K562 (cell line): ENCODE measurements at regions not wholly inside any gene's neighbourhood (a gene's known extent, or its start where the extent isn't known, plus 50 kb on each side); places are given as distances from the start of the nearest gene placed in this dataset.

Source experiments
- ATAC-seq: fragments of 200-7000 bp; cut with Tn5 transposase; 3 replicates; pipeline ENCODE4 v1.9.1; 2020; ENCODE audit warnings: moderate library complexity
- BruUV-seq: library from RNA; stranded (reverse); fragments of 400-500 nt; replicated peaks from 2 replicates; lab custom pipeline; 2021; lab: Mats Ljungman, UMichigan
- CTCF ChIA-PET: fragments of 300-600 bp; formaldehyde crosslinking; extraction: SDS; loops from one replicate; lab custom pipeline; 2021; ENCODE audit warnings: low intra/inter-chr PET ratio; lab: Yijun Ruan, JAX
- POLR2A ChIA-PET: fragments of 300-600, 350-650 bp; sonication (Branson Sonifier 250); formaldehyde crosslinking; extraction: SDS; loops from one replicate; lab custom pipeline; 2021; ENCODE audit warnings: antibody characterized with exemption, inconsistent platforms; lab: Yijun Ruan, JAX
- DNase-seq, 4 experiments: peaks; one replicate each; pipeline versions ENCODE4 v3.0.0 to v3.0.0-alpha.2; 2011 to 2018; ENCODE audit warnings: low spot score in 3 of 4, mixed read lengths in 3 of 4; ENCODE audit errors: extremely low read depth in 1 of 4
- FAIRE-seq: peaks from 2 replicates; lab custom pipeline; 2011; peaks lifted over from hg19 to GRCh38; lab: Jason Lieb, UNC
- H2AFZ ChIP-seq: 2 replicates; pipeline ENCODE4 v1.6.0; 2011; ENCODE audit warnings: low read depth, low read length, control low read depth, inconsistent platforms
- H3K27ac ChIP-seq: fragments of 200-600 bp; 3 replicates; pipeline ENCODE4 v1.8.0; 2011; ENCODE audit warnings: low read depth, mild to moderate bottlenecking, control low read depth, inconsistent platforms, low read length, moderate library complexity, mixed read lengths; ENCODE audit errors: extremely low read depth
- H3K27me3 ChIP-seq, 2 experiments: fragments of 300-600 bp in 1 of 2; 2 replicates in 1 of 2; 3 replicates in 1 of 2; pipeline versions ENCODE4 v1.6.0 to v1.8.0; 2011; ENCODE audit warnings: inconsistent platforms in 2 of 2, low read length in 2 of 2, mild to moderate bottlenecking in 1 of 2, mixed read lengths in 1 of 2, moderate library complexity in 1 of 2; ENCODE audit not compliant: control insufficient read depth in 2 of 2, insufficient read depth in 2 of 2
- H3K36me3 ChIP-seq: fragments of 300-600 bp; 3 replicates; pipeline ENCODE4 v1.8.0; 2011; ENCODE audit warnings: mild to moderate bottlenecking, low read length, inconsistent platforms; ENCODE audit not compliant: control insufficient read depth, insufficient read depth
- H3K4me1 ChIP-seq, 2 experiments: fragments of 200-600 bp in 1 of 2; replicated peaks in 1 of 2; 2 replicates in 1 of 2; 3 replicates in 1 of 2; pipeline versions ENCODE4 v1.5.1 to v1.8.0; 2011; ENCODE audit warnings: inconsistent platforms in 2 of 2, low read length in 2 of 2, mild to moderate bottlenecking in 1 of 2, mixed read lengths in 1 of 2, moderate library complexity in 1 of 2; ENCODE audit not compliant: control insufficient read depth in 2 of 2, insufficient read depth in 2 of 2
- H3K4me2 ChIP-seq: 2 replicates; pipeline ENCODE4 v1.6.1; 2011; ENCODE audit warnings: low read length, control low read depth, inconsistent platforms, mixed read lengths; ENCODE audit not compliant: insufficient read depth
- H3K4me3 ChIP-seq: fragments of 200-600 bp; sonication (generic), shearing (Covaris generic); 2 replicates; pipeline ENCODE4 v1.5.1; 2016; ENCODE audit warnings: control low read depth, inconsistent platforms
- H3K79me2 ChIP-seq: fragments of 200-600 bp; 3 replicates; pipeline ENCODE4 v1.8.0; 2011; ENCODE audit warnings: low read length, inconsistent platforms; ENCODE audit not compliant: control insufficient read depth, insufficient read depth
- H3K9ac ChIP-seq, 2 experiments: 2 replicates each; pipeline versions ENCODE4 v1.6.0 to v1.6.1; 2011; ENCODE audit warnings: low read depth in 2 of 2, low read length in 2 of 2, control low read depth in 1 of 2, inconsistent platforms in 1 of 2, mild to moderate bottlenecking in 1 of 2, mixed read lengths in 1 of 2; ENCODE audit not compliant: insufficient read depth in 1 of 2
- H3K9me1 ChIP-seq: one replicate; pipeline ENCODE4 v1.6.0; 2011; ENCODE audit warnings: inconsistent platforms, mild to moderate bottlenecking, low read length, moderate library complexity; ENCODE audit not compliant: control insufficient read depth, insufficient read depth
- H3K9me3 ChIP-seq: replicated peaks from 2 replicates; pipeline ENCODE4 v1.5.1; 2011; ENCODE audit warnings: low read depth, low read length, inconsistent platforms; ENCODE audit not compliant: control insufficient read depth, insufficient read depth
- H4K20me1 ChIP-seq: replicated peaks from 2 replicates; pipeline ENCODE4 v1.6.1; 2011; ENCODE audit warnings: low read length, inconsistent platforms, mixed read lengths; ENCODE audit not compliant: control insufficient read depth, insufficient read depth
- AFF4 ChIP-seq: sonication (generic); formaldehyde crosslinking; IDR thresholded peaks from 2 replicates; pipeline ENCODE4 v1.8.0; 2023; ENCODE audit warnings: mild to moderate bottlenecking, missing genetic modification reagents
- FOXK1 ChIP-seq: sonication (generic); formaldehyde crosslinking; IDR thresholded peaks from 2 replicates; pipeline ENCODE4 v1.8.0; 2022; ENCODE audit warnings: missing genetic modification reagents, mild to moderate bottlenecking, borderline replicate concordance
- HOXB6 ChIP-seq: fragments of 250-450 bp; sonication (Bioruptor Pico); IDR thresholded peaks from 2 replicates; pipeline ENCODE4 v1.5.1; 2022; ENCODE audit warnings: mild to moderate bottlenecking, borderline replicate concordance
- NR2F6 ChIP-seq: fragments of 450-650 bp; formaldehyde crosslinking; IDR thresholded peaks from 2 replicates; pipeline ENCODE4 v1.4.0; 2020; ENCODE audit warnings: mild to moderate bottlenecking
- PCBP2 ChIP-seq: fragments of 200-400 bp; formaldehyde crosslinking; IDR thresholded peaks from 2 replicates; pipeline ENCODE4 v1.6.1; 2018; ENCODE audit warnings: low read length, low read depth, mild to moderate bottlenecking, moderate library complexity; ENCODE audit not compliant: poor library complexity, severe bottlenecking
- POLR2A ChIP-seq: fragments of 450-650 bp; conservative IDR thresholded peaks from 2 replicates; pipeline ENCODE4 v1.6.1; 2016
- ZBTB11 ChIP-seq, 3 experiments: fragments of 200-800 bp in 1 of 3; fragments of 250-450 bp in 1 of 3; fragments of 450-650 bp in 1 of 3; sonication (Bioruptor Pico) in 1 of 3; sonication (Bioruptor generic) in 1 of 3; formaldehyde crosslinking in 1 of 3; IDR thresholded peaks; 2 replicates each; pipeline versions ENCODE4 v1.6.1 to v1.8.0; 2016 to 2022; ENCODE audit warnings: mild to moderate bottlenecking in 2 of 3, missing genetic modification characterization in 2 of 3, missing compliant biosample characterization in 1 of 3, moderate library complexity in 1 of 3
- WGBS: fragments of 100-300 bp; shearing (Covaris generic); methylation state at CpG from one replicate; pipeline ENCODE4 v1.1.6; 2016; ENCODE audit warnings: low coverage, mixed read lengths; ENCODE audit not compliant: insufficient coverage; ENCODE audit errors: missing lambda C conversion rate; 5-methylcytosine and 5-hydroxymethylcytosine counted together
- in situ Hi-C: fragments of 300-500 bp; cut with MboI; formaldehyde crosslinking; loops from 4 replicates; pipeline ENCODE4 v1.15.0; 2018; ENCODE audit warnings: inconsistent platforms, mixed read lengths
- intact Hi-C: fragments of 100-400 bp; cut with micrococcal nuclease; formaldehyde crosslinking; loops from 2 replicates; pipeline ENCODE4 v1.14.2; 2022
- TF ChIP-seq, protein P1 (sequence below), 3 experiments: IDR thresholded peaks in 2 of 3; conservative IDR thresholded peaks in 1 of 3; 2 replicates each; pipeline ENCODE4 v1.5.1; 2011 to 2012; ENCODE audit warnings: low read length in 3 of 3, mild to moderate bottlenecking in 3 of 3, control low read depth in 2 of 3, improper control_type of control experiment in 1 of 3, inconsistent platforms in 1 of 3, low read depth in 1 of 3, mixed read lengths in 1 of 3, moderate library complexity in 1 of 3; ENCODE audit not compliant: insufficient read depth in 2 of 3

DNA sequence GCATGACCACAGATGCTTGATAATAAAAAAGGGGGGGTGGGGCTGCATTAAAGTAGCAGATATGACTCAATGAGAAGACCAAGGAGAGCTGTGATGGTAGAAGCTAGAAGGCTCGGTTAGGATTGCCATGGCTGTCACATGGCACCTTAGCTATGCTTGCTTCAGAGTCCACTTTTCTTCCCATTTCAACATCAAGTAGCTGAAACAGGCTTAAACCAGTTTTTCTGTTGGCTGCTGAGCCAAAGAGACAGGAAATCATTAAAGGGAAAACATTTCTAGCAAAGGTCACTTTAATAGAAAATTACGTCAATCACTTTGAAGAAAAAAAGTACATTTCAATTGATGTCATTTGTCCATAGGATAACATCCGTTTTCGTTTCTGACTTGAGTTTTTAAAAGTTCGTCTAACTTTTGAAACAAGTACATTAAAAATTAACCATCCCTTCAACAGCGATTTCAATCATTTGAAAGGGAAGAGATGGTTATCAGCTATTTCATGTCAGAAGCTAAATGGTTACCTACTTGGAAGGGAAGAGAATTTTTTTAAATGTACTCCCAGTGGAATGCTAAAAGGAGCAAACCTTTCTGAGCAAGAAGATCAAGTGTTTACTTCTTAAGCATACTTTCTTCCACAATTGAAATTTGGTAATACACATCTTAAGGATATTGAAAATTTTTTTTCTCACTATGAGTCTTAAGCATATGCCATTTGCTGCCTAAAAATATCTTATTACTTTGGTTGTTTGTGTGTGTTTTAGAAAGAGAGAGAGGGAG, 488.1 kb upstream of the PRMT6 start (continued):
- TF ChIP-seq, protein P1, sequence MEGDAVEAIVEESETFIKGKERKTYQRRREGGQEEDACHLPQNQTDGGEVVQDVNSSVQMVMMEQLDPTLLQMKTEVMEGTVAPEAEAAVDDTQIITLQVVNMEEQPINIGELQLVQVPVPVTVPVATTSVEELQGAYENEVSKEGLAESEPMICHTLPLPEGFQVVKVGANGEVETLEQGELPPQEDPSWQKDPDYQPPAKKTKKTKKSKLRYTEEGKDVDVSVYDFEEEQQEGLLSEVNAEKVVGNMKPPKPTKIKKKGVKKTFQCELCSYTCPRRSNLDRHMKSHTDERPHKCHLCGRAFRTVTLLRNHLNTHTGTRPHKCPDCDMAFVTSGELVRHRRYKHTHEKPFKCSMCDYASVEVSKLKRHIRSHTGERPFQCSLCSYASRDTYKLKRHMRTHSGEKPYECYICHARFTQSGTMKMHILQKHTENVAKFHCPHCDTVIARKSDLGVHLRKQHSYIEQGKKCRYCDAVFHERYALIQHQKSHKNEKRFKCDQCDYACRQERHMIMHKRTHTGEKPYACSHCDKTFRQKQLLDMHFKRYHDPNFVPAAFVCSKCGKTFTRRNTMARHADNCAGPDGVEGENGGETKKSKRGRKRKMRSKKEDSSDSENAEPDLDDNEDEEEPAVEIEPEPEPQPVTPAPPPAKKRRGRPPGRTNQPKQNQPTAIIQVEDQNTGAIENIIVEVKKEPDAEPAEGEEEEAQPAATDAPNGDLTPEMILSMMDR (IDR thresholded peaks at IDR 0.05 in 2 of 3, conservative IDR thresholded peaks at IDR 0.05 in 1 of 3; ENCODE audit: insufficient read depth in 2 of 3, low read depth in 1 of 3, low read length in 3 of 3): no peak

- POLR2A ChIA-PET: no interaction called here
- FAIRE-seq (no peak), DNase-seq (no peak), ATAC-seq (no peak)
- TF ChIP-seq AFF4 (CRISPR knock-in tag): no peak
- no peak for TF ChIP-seq HOXB6 (CRISPR knock-in tag)
- peak in 1 of 3 experiments; percentile 50; a peak in 1 of 6 replicates for TF ChIP-seq ZBTB11 (CRISPR knock-in tag; IDR thresholded peaks at IDR 0.05)
- no peak for TF ChIP-seq PCBP2
- TF ChIP-seq POLR2A: no peak
- no peak for TF ChIP-seq FOXK1 (CRISPR knock-in tag)
- TF ChIP-seq NR2F6 (CRISPR knock-in tag): no peak
- Histone ChIP-seq H3K4me2 (no peak overlapping the region), H3K27me3 (no peaks in the 10 kb centered on the region), H3K9me3 (no peaks in the 10 kb centered on the region), H3K4me1 (no peaks in the 10 kb centered on the region), H3K27ac (no peak overlapping the region), H3K9ac (no peak overlapping the region), H3K9me1 (no peaks in the 10 kb centered on the region), H3K4me3 (no peak overlapping the region), H3K36me3 (no peaks in the 10 kb centered on the region), H4K20me1 (no peaks in the 10 kb centered on the region), H2AFZ (no peak overlapping the region), H3K79me2 (no peaks in the 10 kb centered on the region)
- no TSS peak for BruUV-seq
- 0% methylated on average over 4 of the region's 4 CpGs for WGBS
- CTCF ChIA-PET: no interaction called here
- intact Hi-C loops (no loop called here), in situ Hi-C loops (no loop called here)
These were observed 485.4 kb upstream of the PRMT6 start for GRCh38 chr1:106571109-106571508.
